KMS-11 (cell line): ENCODE measurements at regions not wholly inside any gene's neighbourhood (a gene's known extent, or its start where the extent isn't known, plus 50 kb on each side); places are given as distances from the start of the nearest gene placed in this dataset.

Experiments used
- H2AFZ ChIP-seq: fragments of 200-600 bp; sonication (generic); 2 replicates; pipeline ENCODE4 v1.6.1; 2016; ENCODE audit warnings: antibody characterized with exemption, mixed run types, low read depth
- H3K27ac ChIP-seq: fragments of 200-600 bp; sonication (generic); 2 replicates; pipeline ENCODE4 v1.6.1; 2016; ENCODE audit warnings: mild to moderate bottlenecking, mixed run types
- H3K27me3 ChIP-seq: fragments of 200-600 bp; sonication (generic); 2 replicates; pipeline ENCODE4 v1.6.1; 2017; ENCODE audit warnings: mild to moderate bottlenecking, low read depth, mixed run types, moderate library complexity; ENCODE audit not compliant: insufficient read depth
- H3K36me3 ChIP-seq: fragments of 200-600 bp; sonication (generic); 2 replicates; pipeline ENCODE4 v1.6.1; 2017; ENCODE audit warnings: mild to moderate bottlenecking, mixed run types; ENCODE audit not compliant: insufficient read depth
- H3K4me1 ChIP-seq: fragments of 200-600 bp; sonication (generic); 2 replicates; pipeline ENCODE4 v1.6.1; 2016; ENCODE audit warnings: mild to moderate bottlenecking, low read depth, mixed run types; ENCODE audit not compliant: poor library complexity, severe bottlenecking
- H3K4me2 ChIP-seq: fragments of 200-600 bp; sonication (generic); 2 replicates; pipeline ENCODE4 v1.7.0; 2016; ENCODE audit warnings: mild to moderate bottlenecking, mixed run types
- H3K4me3 ChIP-seq: fragments of 200-600 bp; sonication (generic); IDR thresholded peaks from 2 replicates; pipeline ENCODE4 v1.6.1; 2017; ENCODE audit warnings: low read depth, low read length, mixed read lengths; ENCODE audit not compliant: insufficient read depth
- H3K79me2 ChIP-seq: fragments of 200-600 bp; sonication (generic); 2 replicates; pipeline ENCODE4 v1.6.1; 2016; ENCODE audit warnings: low read depth, mixed run types; ENCODE audit not compliant: insufficient read depth
- H3K9ac ChIP-seq: fragments of 200-600 bp; sonication (generic); 2 replicates; pipeline ENCODE4 v1.6.1; 2016; ENCODE audit warnings: mild to moderate bottlenecking, mixed run types
- H4K20me1 ChIP-seq: fragments of 200-600 bp; sonication (generic); 2 replicates; pipeline ENCODE4 v1.6.1; 2016; ENCODE audit warnings: mild to moderate bottlenecking, mixed run types; ENCODE audit not compliant: insufficient read depth
- CTCF ChIP-seq: fragments of 200-600 bp; sonication (generic); conservative IDR thresholded peaks from 2 replicates; pipeline ENCODE4 v1.6.1; 2017; ENCODE audit warnings: low read depth, mild to moderate bottlenecking, antibody characterized with exemption, low read length, moderate library complexity, mixed read lengths

GRCh38 chr3:104987859-104988258 is 378.9 kb upstream of the ALCAM start:
- Histone ChIP-seq H3K4me2 (no peak overlapping the region), H3K27me3 (no peaks in the 10 kb centered on the region), H3K79me2 (no peaks in the 10 kb centered on the region), H3K4me3 (no peak overlapping the region), H3K4me1 (no peaks in the 10 kb centered on the region), H3K36me3 (no peaks in the 10 kb centered on the region), H3K9ac (no peak overlapping the region), H3K27ac (no peak overlapping the region), H2AFZ (no peak overlapping the region), H4K20me1 (no peaks in the 10 kb centered on the region)
- no peak for TF ChIP-seq CTCF

- Histone ChIP-seq H3K27ac (no peak overlapping the region), H3K27me3 (no peaks in the 10 kb centered on the region), H3K4me3 (no peak overlapping the region), H3K36me3 (no peaks in the 10 kb centered on the region), H3K4me2 (no peak overlapping the region), H3K9ac (no peak overlapping the region), H4K20me1 (no peaks in the 10 kb centered on the region), H2AFZ (no peak overlapping the region), H3K79me2 (no peaks in the 10 kb centered on the region), H3K4me1 (no peaks in the 10 kb centered on the region)
- no peak for TF ChIP-seq CTCF
Measured at GRCh38 chr3:104988496-104988895, 378.2 kb upstream of the ALCAM start.

- Histone ChIP-seq H4K20me1 (no peaks in the 10 kb centered on the region), H3K79me2 (no peaks in the 10 kb centered on the region), H3K36me3 (no peaks in the 10 kb centered on the region), H3K4me3 (no peak overlapping the region), H3K27me3 (no peaks in the 10 kb centered on the region), H3K4me1 (no peaks in the 10 kb centered on the region), H3K4me2 (no peak overlapping the region), H3K27ac (no peak overlapping the region), H2AFZ (no peak overlapping the region), H3K9ac (no peak overlapping the region)
- TF ChIP-seq CTCF = no peak
Measured at GRCh38 chr3:104989878-104990277, 376.8 kb upstream of the ALCAM start.

GRCh38 chr3:104990758-104991157 is 376.0 kb upstream of the ALCAM start:
- Histone ChIP-seq H3K4me1 (no peaks in the 10 kb centered on the region), H3K27ac (no peak overlapping the region), H3K36me3 (no peaks in the 10 kb centered on the region), H3K79me2 (no peaks in the 10 kb centered on the region), H4K20me1 (no peaks in the 10 kb centered on the region), H2AFZ (no peak overlapping the region), H3K4me2 (no peak overlapping the region), H3K4me3 (no peak overlapping the region), H3K9ac (no peak overlapping the region), H3K27me3 (no peaks in the 10 kb centered on the region)
- no peak for TF ChIP-seq CTCF

GRCh38 chr3:104992676-104993075 is 374.0 kb upstream of the ALCAM start:
- no peak overlapping the region for H3K4me3 ChIP-seq
- no peak for TF ChIP-seq CTCF
- no peak overlapping the region for H3K4me2 ChIP-seq
- no peak overlapping the region for H3K9ac ChIP-seq
- H3K4me1 ChIP-seq = no peaks in the 10 kb centered on the region
- no peak overlapping the region for H3K27ac ChIP-seq
- H2AFZ ChIP-seq = no peak overlapping the region
- H3K27me3 ChIP-seq = no peaks in the 10 kb centered on the region
- no peaks in the 10 kb centered on the region for H3K36me3 ChIP-seq
- H3K79me2 ChIP-seq = no peaks in the 10 kb centered on the region
- no peaks in the 10 kb centered on the region for H4K20me1 ChIP-seq
